ENCODE measurements at regions not wholly inside any gene's neighbourhood (a gene's known extent, or its start where the extent isn't known, plus 50 kb on each side); places are given as distances from the start of the nearest gene placed in this dataset.

GRCh38 chr1:184908506-184908905 is 65.8 kb downstream of the NIBAN1 start:
- Histone ChIP-seq H3K36me3 (ENCODE audit: insufficient read depth, low read length, poor library complexity, severe bottlenecking) (no peaks in the 10 kb centered on the region), H3K4me3 (ENCODE audit: low read depth, low read length, poor library complexity, severe bottlenecking) (no peak overlapping the region), H3K27me3 (replicated peaks; ENCODE audit: insufficient read depth, low read depth, low read length, poor library complexity) (no peaks in the 10 kb centered on the region), H3K4me1 (ENCODE audit: insufficient read depth, low read length, poor library complexity, severe bottlenecking) (peaks cover 32% of the 10 kb centered on the region), H3K9me3 (ENCODE audit: low read depth, low read length, poor library complexity, severe bottlenecking) (no peaks in the 10 kb centered on the region), H3K27ac (ENCODE audit: low read depth, low read length, poor library complexity, severe bottlenecking) (no peak overlapping the region)
- POLR2A ChIA-PET (ENCODE audit: low non-redundant PET) = no interaction called here
- no peak for DNase-seq (ENCODE audit: low spot score)
- TF ChIP-seq EZH2 (IDR thresholded peaks at IDR 0.05; ENCODE audit: borderline replicate concordance, low read depth, low read length, poor library complexity, severe bottlenecking) = no peak
- TF ChIP-seq, protein P1, sequence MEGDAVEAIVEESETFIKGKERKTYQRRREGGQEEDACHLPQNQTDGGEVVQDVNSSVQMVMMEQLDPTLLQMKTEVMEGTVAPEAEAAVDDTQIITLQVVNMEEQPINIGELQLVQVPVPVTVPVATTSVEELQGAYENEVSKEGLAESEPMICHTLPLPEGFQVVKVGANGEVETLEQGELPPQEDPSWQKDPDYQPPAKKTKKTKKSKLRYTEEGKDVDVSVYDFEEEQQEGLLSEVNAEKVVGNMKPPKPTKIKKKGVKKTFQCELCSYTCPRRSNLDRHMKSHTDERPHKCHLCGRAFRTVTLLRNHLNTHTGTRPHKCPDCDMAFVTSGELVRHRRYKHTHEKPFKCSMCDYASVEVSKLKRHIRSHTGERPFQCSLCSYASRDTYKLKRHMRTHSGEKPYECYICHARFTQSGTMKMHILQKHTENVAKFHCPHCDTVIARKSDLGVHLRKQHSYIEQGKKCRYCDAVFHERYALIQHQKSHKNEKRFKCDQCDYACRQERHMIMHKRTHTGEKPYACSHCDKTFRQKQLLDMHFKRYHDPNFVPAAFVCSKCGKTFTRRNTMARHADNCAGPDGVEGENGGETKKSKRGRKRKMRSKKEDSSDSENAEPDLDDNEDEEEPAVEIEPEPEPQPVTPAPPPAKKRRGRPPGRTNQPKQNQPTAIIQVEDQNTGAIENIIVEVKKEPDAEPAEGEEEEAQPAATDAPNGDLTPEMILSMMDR (conservative IDR thresholded peaks at IDR 0.05; ENCODE audit: low read depth, low read length) = no peak
- intact Hi-C loops (cut with micrococcal nuclease; ENCODE audit: unreplicated experiment) = no loop called here
- CTCF ChIA-PET = interaction anchor here (0.6 kb wide), 1 partner anchor 261 kb away, joined by 4 read pairs; no protein-coding TSS in a partner anchor
- BruUV-seq (replicated peaks) = no TSS peak

- Histone ChIP-seq H3K4me1 (ENCODE audit: insufficient read depth, low read length, poor library complexity, severe bottlenecking) (peaks cover 32% of the 10 kb centered on the region), H3K36me3 (ENCODE audit: insufficient read depth, low read length, poor library complexity, severe bottlenecking) (no peaks in the 10 kb centered on the region), H3K4me3 (ENCODE audit: low read depth, low read length, poor library complexity, severe bottlenecking) (no peak overlapping the region), H3K27ac (ENCODE audit: low read depth, low read length, poor library complexity, severe bottlenecking) (no peak overlapping the region), H3K27me3 (replicated peaks; ENCODE audit: insufficient read depth, low read depth, low read length, poor library complexity) (no peaks in the 10 kb centered on the region), H3K9me3 (ENCODE audit: low read depth, low read length, poor library complexity, severe bottlenecking) (no peaks in the 10 kb centered on the region)
- intact Hi-C loops (cut with micrococcal nuclease; ENCODE audit: unreplicated experiment) = no loop called here
- no TSS peak for BruUV-seq (replicated peaks)
- DNase-seq (ENCODE audit: low spot score) = no peak
- POLR2A ChIA-PET (ENCODE audit: low non-redundant PET) = no interaction called here
- TF ChIP-seq EZH2 (IDR thresholded peaks at IDR 0.05; ENCODE audit: borderline replicate concordance, low read depth, low read length, poor library complexity, severe bottlenecking) = no peak
- TF ChIP-seq, protein P1 (conservative IDR thresholded peaks at IDR 0.05; ENCODE audit: low read depth, low read length) = no peak
- CTCF ChIA-PET = no interaction called here
These were observed 66.8 kb downstream of the NIBAN1 start for GRCh38 chr1:184907500-184907899.

DNA sequence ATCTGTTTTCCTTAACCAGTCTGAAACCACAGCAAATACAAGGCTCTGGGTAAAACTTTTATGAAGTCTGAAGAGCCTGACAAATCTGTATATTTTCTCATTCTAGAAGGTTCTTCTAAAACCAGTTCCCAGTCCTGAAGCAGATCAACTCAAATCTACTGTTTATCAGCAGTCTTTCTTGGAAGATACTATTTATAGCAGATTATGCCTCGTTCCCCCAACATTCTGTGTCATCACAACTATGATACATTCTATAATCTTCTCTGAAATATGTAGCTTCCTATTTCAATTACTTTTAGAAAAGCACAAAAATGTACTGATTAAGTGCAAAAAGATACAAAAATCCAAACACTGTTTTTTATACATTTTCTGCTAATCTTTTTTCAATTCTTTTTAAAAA is 67.5 kb downstream of the NIBAN1 start:
- TF ChIP-seq EZH2 (IDR thresholded peaks at IDR 0.05; ENCODE audit: borderline replicate concordance, low read depth, low read length, poor library complexity, severe bottlenecking) = no peak
- TF ChIP-seq, protein P1 (conservative IDR thresholded peaks at IDR 0.05; ENCODE audit: low read depth, low read length) = no peak
- Histone ChIP-seq H3K27ac (ENCODE audit: low read depth, low read length, poor library complexity, severe bottlenecking) (no peak overlapping the region), H3K4me1 (ENCODE audit: insufficient read depth, low read length, poor library complexity, severe bottlenecking) (peaks cover 34% of the 10 kb centered on the region), H3K4me3 (ENCODE audit: low read depth, low read length, poor library complexity, severe bottlenecking) (no peak overlapping the region), H3K27me3 (replicated peaks; ENCODE audit: insufficient read depth, low read depth, low read length, poor library complexity) (no peaks in the 10 kb centered on the region), H3K9me3 (ENCODE audit: low read depth, low read length, poor library complexity, severe bottlenecking) (no peaks in the 10 kb centered on the region), H3K36me3 (ENCODE audit: insufficient read depth, low read length, poor library complexity, severe bottlenecking) (no peaks in the 10 kb centered on the region)
- no peak for DNase-seq (ENCODE audit: low spot score)
- BruUV-seq (replicated peaks) = no TSS peak
- intact Hi-C loops (cut with micrococcal nuclease; ENCODE audit: unreplicated experiment) = no loop called here
- CTCF ChIA-PET = no interaction called here
- POLR2A ChIA-PET (ENCODE audit: low non-redundant PET) = no interaction called here
